ENCODE measurements at regions not wholly inside any gene's neighbourhood (a gene's known extent, or its start where the extent isn't known, plus 50 kb on each side); places are given as distances from the start of the nearest gene placed in this dataset.

DNA sequence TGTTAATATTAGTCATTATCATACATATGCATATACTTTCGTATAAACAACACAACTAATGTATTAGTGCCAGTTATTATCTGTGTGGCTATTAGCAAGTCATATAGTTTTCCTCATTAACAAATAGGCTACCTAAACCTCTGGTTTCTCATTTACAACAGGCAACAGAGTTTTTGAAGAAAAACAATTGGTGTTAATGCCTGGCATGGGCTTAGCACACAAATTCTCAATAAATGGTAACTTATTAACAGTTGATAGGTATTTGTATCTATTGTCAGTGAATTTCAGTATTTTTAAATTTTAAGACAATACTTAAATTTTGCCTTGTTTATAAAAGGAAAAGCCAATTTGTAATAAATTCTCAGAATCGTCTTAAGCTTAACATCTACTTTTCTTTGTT lies 182.5 kb downstream of the PMAIP1 start:
- TF ChIP-seq, protein P1, sequence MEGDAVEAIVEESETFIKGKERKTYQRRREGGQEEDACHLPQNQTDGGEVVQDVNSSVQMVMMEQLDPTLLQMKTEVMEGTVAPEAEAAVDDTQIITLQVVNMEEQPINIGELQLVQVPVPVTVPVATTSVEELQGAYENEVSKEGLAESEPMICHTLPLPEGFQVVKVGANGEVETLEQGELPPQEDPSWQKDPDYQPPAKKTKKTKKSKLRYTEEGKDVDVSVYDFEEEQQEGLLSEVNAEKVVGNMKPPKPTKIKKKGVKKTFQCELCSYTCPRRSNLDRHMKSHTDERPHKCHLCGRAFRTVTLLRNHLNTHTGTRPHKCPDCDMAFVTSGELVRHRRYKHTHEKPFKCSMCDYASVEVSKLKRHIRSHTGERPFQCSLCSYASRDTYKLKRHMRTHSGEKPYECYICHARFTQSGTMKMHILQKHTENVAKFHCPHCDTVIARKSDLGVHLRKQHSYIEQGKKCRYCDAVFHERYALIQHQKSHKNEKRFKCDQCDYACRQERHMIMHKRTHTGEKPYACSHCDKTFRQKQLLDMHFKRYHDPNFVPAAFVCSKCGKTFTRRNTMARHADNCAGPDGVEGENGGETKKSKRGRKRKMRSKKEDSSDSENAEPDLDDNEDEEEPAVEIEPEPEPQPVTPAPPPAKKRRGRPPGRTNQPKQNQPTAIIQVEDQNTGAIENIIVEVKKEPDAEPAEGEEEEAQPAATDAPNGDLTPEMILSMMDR (IDR thresholded peaks at IDR 0.05), result no peak
- TF ChIP-seq POLR2A (IDR thresholded peaks at IDR 0.05), result no peak

Data from adrenal gland (tissue), 5 donors.